ENCODE measurements at regions not wholly inside any gene's neighbourhood (a gene's known extent, or its start where the extent isn't known, plus 50 kb on each side); places are given as distances from the start of the nearest gene placed in this dataset.
"Not testable (repeated sequence)": the region's sequence is repeated elsewhere in the genome, so short reads cannot be mapped to it uniquely, and the experiment has no call there.

DNA sequence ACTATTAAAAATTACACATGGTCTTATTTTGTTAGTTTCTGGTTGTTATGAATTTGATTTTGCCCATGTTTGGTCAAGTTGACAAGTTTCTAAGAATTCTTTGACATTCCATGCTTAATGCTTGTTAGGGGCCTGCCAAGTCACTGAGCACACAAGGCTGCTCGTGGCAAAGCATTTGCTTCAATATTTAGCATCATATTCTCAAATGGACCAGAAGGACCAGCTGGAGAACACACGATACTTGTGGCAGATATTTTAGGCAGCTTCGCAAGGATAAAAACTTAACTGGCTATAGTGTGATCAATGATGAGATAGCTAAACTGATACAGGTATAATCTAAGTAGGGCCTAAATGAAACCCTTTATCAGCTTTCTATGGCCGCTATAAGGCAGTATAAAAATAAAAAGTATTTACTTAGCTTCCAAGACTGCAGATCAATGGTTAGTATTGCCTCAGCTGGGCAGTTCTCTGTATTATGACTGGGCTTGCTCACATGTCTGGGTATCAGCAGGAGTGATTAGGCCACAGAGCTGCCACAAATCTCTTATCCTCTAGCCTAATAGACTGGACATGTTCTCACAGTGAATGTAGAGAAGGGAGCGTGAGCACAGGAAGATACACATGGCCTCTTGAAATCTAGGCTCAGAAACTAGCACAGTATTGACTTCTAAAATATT lies 155.9 kb upstream of the SPRY2 start:
- Histone ChIP-seq H3K36me3 (ENCODE audit: low read depth) (no peaks in the 10 kb centered on the region), H3K27me3 (ENCODE audit: insufficient read depth, poor library complexity, severe bottlenecking) (no peaks in the 10 kb centered on the region), H3K9me3 (ENCODE audit: severe bottlenecking) (no peaks in the 10 kb centered on the region), H3K4me3 (ENCODE audit: severe bottlenecking) (no peak overlapping the region), H3K27ac (ENCODE audit: poor library complexity, severe bottlenecking) (no peak overlapping the region), H3K4me1 (ENCODE audit: insufficient read depth, poor library complexity, severe bottlenecking) (no peaks in the 10 kb centered on the region)
- no peak for ATAC-seq (ENCODE audit: low read depth)
- TF ChIP-seq, protein P1, sequence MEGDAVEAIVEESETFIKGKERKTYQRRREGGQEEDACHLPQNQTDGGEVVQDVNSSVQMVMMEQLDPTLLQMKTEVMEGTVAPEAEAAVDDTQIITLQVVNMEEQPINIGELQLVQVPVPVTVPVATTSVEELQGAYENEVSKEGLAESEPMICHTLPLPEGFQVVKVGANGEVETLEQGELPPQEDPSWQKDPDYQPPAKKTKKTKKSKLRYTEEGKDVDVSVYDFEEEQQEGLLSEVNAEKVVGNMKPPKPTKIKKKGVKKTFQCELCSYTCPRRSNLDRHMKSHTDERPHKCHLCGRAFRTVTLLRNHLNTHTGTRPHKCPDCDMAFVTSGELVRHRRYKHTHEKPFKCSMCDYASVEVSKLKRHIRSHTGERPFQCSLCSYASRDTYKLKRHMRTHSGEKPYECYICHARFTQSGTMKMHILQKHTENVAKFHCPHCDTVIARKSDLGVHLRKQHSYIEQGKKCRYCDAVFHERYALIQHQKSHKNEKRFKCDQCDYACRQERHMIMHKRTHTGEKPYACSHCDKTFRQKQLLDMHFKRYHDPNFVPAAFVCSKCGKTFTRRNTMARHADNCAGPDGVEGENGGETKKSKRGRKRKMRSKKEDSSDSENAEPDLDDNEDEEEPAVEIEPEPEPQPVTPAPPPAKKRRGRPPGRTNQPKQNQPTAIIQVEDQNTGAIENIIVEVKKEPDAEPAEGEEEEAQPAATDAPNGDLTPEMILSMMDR (IDR thresholded peaks at IDR 0.05; ENCODE audit: poor library complexity, severe bottlenecking): no peak
- DNase-seq (ENCODE audit: low spot score): no peak

DNA sequence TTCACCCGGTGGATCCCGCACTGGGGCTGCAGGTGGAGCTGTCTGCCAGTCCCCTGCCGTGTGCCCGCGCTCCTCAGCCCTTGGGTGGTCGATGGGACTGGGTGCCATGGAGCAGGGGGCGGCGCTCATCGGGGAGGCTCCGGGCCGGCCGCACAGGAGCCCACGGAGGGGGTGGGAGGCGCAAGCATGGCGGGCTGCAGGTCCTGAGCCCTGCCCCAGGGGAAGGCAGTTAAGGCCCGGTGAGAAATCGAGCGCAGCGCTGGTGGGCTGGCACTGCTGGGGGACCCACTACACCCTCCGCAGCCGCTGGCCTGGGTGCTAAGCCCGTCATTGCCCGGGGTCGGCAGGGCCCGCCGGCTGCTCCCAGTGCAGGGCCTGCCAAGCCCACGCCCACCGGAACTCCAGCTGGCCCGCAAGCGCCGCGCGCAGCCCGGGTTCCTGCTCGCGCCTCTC lies 149.6 kb upstream of the SPRY2 start:
- H3K36me3 ChIP-seq (ENCODE audit: low read depth); H3K9me3 ChIP-seq (ENCODE audit: severe bottlenecking); H3K27me3 ChIP-seq (ENCODE audit: insufficient read depth, poor library complexity, severe bottlenecking); DNase-seq (ENCODE audit: low spot score); H3K4me1 ChIP-seq (ENCODE audit: insufficient read depth, poor library complexity, severe bottlenecking); H3K4me3 ChIP-seq (ENCODE audit: severe bottlenecking); H3K27ac ChIP-seq (ENCODE audit: poor library complexity, severe bottlenecking); ATAC-seq (ENCODE audit: low read depth): not testable (repeated sequence)

DNA sequence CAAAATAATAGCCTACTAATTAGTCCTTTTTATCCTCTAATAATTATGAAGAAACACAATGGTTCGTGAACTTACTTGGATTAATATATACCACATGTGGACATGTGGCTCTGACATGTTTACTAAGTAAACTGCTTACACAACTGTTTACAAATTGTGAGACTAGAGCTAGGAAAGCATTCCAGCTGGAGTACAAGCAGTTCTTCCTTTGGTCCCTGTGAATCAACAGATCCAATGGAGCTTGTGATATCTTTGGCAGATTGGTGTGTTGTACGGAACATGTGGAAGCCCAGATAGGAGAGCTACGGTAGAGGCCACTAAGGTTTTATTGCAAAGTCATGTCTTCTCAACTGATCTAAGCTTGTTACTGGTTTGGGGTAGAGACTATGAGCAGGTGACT lies 145.5 kb upstream of the SPRY2 start:
- Histone ChIP-seq H3K4me3 (ENCODE audit: severe bottlenecking) (no peak overlapping the region), H3K4me1 (ENCODE audit: insufficient read depth, poor library complexity, severe bottlenecking) (no peaks in the 10 kb centered on the region), H3K27ac (ENCODE audit: poor library complexity, severe bottlenecking) (no peak overlapping the region), H3K9me3 (ENCODE audit: severe bottlenecking) (no peaks in the 10 kb centered on the region), H3K27me3 (ENCODE audit: insufficient read depth, poor library complexity, severe bottlenecking) (no peaks in the 10 kb centered on the region), H3K36me3 (ENCODE audit: low read depth) (no peaks in the 10 kb centered on the region)
- ATAC-seq (ENCODE audit: low read depth) (no peak), DNase-seq (ENCODE audit: low spot score) (no peak)
- TF ChIP-seq, protein P1 (IDR thresholded peaks at IDR 0.05; ENCODE audit: poor library complexity, severe bottlenecking): no peak

DNA sequence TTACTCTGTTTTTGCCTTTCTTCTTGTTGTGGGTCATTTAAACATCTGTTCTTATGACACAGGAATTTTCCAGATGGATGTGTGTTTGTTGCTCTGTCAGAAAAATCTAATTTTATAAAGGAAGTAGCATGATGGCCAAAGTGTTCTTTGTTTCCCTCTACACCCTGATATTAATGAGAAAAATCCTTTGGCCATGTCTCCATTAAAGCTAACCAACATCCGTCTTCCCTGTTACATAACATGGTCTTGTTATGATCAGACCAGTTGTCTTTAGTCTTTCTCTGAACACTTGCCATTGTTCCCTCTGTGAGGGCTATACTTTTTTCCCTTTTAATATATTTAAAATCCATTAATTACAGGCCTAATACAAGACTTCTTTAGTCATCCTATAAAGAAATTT lies 142.2 kb upstream of the SPRY2 start:
- H3K9me3 ChIP-seq (ENCODE audit: severe bottlenecking): no peaks in the 10 kb centered on the region
- no peak overlapping the region for H3K4me3 ChIP-seq (ENCODE audit: severe bottlenecking)
- H3K36me3 ChIP-seq (ENCODE audit: low read depth): no peaks in the 10 kb centered on the region
- peaks cover 2% of the 10 kb centered on the region for H3K4me1 ChIP-seq (ENCODE audit: insufficient read depth, poor library complexity, severe bottlenecking)
- TF ChIP-seq, protein P1 (IDR thresholded peaks at IDR 0.05; ENCODE audit: poor library complexity, severe bottlenecking): no peak
- no peak overlapping the region for H3K27ac ChIP-seq (ENCODE audit: poor library complexity, severe bottlenecking)
- no peak for ATAC-seq (ENCODE audit: low read depth)
- H3K27me3 ChIP-seq (ENCODE audit: insufficient read depth, poor library complexity, severe bottlenecking): no peaks in the 10 kb centered on the region
- no peak for DNase-seq (ENCODE audit: low spot score)

DNA sequence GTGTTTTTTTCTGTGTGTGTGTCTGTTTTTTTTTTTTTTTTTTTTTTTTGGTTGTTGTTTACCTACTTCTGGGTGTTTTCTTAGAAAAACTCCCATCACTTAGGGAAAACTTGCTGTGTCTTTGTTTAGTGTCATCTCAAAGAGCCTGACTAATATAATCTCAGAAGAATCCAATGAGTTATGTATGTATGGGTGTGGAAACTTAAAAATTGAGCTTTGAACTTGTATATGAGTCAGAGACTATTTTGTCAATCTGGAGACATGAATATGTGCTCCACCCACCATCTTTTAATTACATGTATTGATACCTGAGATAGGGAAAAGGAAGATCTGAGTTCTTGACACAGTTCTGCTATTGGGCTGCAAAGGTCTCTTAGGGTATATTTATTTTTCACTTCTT lies 140.7 kb upstream of the SPRY2 start:
- Histone ChIP-seq H3K4me1 (ENCODE audit: insufficient read depth, poor library complexity, severe bottlenecking) (peaks cover 17% of the 10 kb centered on the region), H3K27ac (ENCODE audit: poor library complexity, severe bottlenecking) (no peak overlapping the region), H3K9me3 (ENCODE audit: severe bottlenecking) (no peaks in the 10 kb centered on the region), H3K27me3 (ENCODE audit: insufficient read depth, poor library complexity, severe bottlenecking) (no peaks in the 10 kb centered on the region), H3K36me3 (ENCODE audit: low read depth) (no peaks in the 10 kb centered on the region), H3K4me3 (ENCODE audit: severe bottlenecking) (no peak overlapping the region)
- DNase-seq (ENCODE audit: low spot score) (no peak), ATAC-seq (ENCODE audit: low read depth) (peak; percentile 36; the same call in 1 of the 3 replicates)
- TF ChIP-seq, protein P1 (IDR thresholded peaks at IDR 0.05; ENCODE audit: poor library complexity, severe bottlenecking): no peak
